Heart left ventricle (tissue), 13 donors: ENCODE measurements at regions not wholly inside any gene's neighbourhood (a gene's known extent, or its start where the extent isn't known, plus 50 kb on each side); places are given as distances from the start of the nearest gene placed in this dataset.

Experiments used
- POLR2A ChIP-seq, 2 donors: fragments of 450-650 bp; IDR thresholded peaks; one replicate each; pipeline ENCODE4 v1.6.1; 2017; ENCODE audit warnings: antibody characterized with exemption in 2 of 2, mild to moderate bottlenecking in 2 of 2, moderate library complexity in 2 of 2
- TF ChIP-seq, protein P1 (sequence below), 12 donors: fragments of 200-600 bp; sonication (generic) in 4 of 12; IDR thresholded peaks; one replicate each; pipeline versions ENCODE4 v1.5.0 to v1.8.0; 2018 to 2022; ENCODE audit warnings: antibody characterized with exemption in 12 of 12, mild to moderate bottlenecking in 5 of 12
- donor health status: ischemic (EF 13 %, LVEDD 7.1; RV severe dilation, severe dysfunction).
- donor health status: DM: no; HTN: yes; CAD: no.
- donor health status: DM: no; HTN: no; CAD: no.
- donor health status: ischemic (EF 25% LVEDD 6.9; RV normal size, moderate dysfunction).
- donor health status: ischemic (EF 25% LVEDD 5.7; RV mildly dilated, moderate dysfunction).
- donor health status: ischemic (EF 35%, LVEDD 5.7; RV mildly dilated, moderate dysfunction).
- donor health status: nonischemic (EF 11% LVEDD 7.7; RV severe dilation, severe dysfunction).
- donor health status: DM: yes; HTN: yes; CAD: no.
- donor health status: PGD.
- donor health status: ischemic (EF 29% LVEDD 5.4; RV normal size, mild dysfunction).
- donor health status: nonischemic (EF 23%, LVEDD 6.1; RV moderate dilation, normal function).

DNA sequence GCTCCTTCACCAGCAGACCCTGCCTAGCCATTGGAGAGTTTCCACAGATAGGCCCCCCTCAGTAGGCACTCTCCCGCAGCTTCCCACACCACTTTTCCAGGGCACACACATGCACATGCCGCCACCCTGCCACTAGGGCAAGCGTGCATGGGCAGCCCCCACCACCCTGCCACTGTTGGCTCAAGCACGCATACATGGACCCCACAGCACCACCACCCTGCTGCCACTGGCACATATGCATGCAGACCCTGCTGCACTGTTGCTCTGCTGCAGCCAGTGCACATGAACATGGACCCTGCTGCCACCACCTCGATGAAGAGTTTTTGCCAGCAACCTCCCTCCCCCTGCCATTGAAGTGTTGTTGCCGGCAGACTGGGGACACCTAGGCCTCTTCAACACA lies 154.9 kb downstream of the FTCDNL1 start:
- no peak for TF ChIP-seq POLR2A (IDR thresholded peaks at IDR 0.05)
- TF ChIP-seq, protein P1, sequence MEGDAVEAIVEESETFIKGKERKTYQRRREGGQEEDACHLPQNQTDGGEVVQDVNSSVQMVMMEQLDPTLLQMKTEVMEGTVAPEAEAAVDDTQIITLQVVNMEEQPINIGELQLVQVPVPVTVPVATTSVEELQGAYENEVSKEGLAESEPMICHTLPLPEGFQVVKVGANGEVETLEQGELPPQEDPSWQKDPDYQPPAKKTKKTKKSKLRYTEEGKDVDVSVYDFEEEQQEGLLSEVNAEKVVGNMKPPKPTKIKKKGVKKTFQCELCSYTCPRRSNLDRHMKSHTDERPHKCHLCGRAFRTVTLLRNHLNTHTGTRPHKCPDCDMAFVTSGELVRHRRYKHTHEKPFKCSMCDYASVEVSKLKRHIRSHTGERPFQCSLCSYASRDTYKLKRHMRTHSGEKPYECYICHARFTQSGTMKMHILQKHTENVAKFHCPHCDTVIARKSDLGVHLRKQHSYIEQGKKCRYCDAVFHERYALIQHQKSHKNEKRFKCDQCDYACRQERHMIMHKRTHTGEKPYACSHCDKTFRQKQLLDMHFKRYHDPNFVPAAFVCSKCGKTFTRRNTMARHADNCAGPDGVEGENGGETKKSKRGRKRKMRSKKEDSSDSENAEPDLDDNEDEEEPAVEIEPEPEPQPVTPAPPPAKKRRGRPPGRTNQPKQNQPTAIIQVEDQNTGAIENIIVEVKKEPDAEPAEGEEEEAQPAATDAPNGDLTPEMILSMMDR (IDR thresholded peaks at IDR 0.05): no peak
